ENCODE measurements at regions not wholly inside any gene's neighbourhood (a gene's known extent, or its start where the extent isn't known, plus 50 kb on each side); places are given as distances from the start of the nearest gene placed in this dataset.
"Not testable (repeated sequence)": the region's sequence is repeated elsewhere in the genome, so short reads cannot be mapped to it uniquely, and the experiment has no call there.

- DNase-seq (ENCODE audit: low spot score), result no peak
Observed at GRCh38 chr10:45118929-45119328, 118.2 kb downstream of the ZNF22 start.

GRCh38 chr10:45122180-45122860, 121.6 kb downstream of the ZNF22 start:
- not testable (repeated sequence) for DNase-seq (ENCODE audit: low spot score)

GRCh38 chr10:45135443-45136198, 134.9 kb downstream of the ZNF22 start:
- DNase-seq (ENCODE audit: low spot score), result no peak

DNA sequence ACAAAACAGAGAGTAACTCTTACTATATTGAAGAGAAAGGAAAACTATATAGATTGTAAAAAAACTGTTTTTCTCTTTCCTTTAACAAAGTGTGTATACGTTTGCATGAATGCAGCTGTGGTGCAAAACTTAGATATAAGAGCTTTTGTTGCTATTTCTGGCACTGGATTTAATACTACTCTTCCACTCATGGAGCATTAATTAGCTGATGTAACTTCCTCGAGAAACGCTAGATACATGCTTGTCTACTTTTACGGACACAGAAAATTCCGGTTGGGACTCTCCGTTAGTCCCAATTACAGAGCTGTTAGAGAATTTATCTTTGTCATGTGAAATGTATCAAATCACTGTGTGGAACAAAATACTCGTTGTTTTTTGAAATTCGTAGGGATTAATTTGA, 135.5 kb downstream of the ZNF22 start:
- no peak for DNase-seq (ENCODE audit: low spot score)

GRCh38 chr10:45144326-45145070, 143.8 kb downstream of the ZNF22 start:
- DNase-seq (ENCODE audit: low spot score), result no peak

GRCh38 chr10:45145143-45145542, 144.4 kb downstream of the ZNF22 start:
- DNase-seq (ENCODE audit: low spot score), result not testable (repeated sequence)

DNA sequence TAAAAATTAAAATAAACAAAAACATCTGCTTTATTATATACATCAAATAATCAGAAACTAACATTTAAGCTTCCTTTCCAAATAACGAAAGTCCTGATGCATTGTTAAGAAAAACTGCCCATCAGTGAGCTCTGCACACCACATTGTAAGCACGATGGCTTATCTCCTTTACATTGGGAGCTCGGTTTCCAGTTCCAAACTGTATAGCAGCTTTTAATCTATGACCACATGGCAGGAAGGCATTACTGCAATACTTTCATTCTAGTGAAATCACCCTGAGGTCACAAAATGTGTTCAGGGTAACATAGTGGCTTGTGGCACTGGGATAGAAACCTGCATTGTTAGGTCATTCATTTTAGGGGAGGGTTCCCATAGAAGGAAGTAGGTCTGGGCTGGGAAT, 146.3 kb downstream of the ZNF22 start:
- DNase-seq (ENCODE audit: low spot score), result no peak

GRCh38 chr10:45150997-45151396, 150.3 kb downstream of the ZNF22 start:
- no peak for DNase-seq (ENCODE audit: low spot score)

DNA sequence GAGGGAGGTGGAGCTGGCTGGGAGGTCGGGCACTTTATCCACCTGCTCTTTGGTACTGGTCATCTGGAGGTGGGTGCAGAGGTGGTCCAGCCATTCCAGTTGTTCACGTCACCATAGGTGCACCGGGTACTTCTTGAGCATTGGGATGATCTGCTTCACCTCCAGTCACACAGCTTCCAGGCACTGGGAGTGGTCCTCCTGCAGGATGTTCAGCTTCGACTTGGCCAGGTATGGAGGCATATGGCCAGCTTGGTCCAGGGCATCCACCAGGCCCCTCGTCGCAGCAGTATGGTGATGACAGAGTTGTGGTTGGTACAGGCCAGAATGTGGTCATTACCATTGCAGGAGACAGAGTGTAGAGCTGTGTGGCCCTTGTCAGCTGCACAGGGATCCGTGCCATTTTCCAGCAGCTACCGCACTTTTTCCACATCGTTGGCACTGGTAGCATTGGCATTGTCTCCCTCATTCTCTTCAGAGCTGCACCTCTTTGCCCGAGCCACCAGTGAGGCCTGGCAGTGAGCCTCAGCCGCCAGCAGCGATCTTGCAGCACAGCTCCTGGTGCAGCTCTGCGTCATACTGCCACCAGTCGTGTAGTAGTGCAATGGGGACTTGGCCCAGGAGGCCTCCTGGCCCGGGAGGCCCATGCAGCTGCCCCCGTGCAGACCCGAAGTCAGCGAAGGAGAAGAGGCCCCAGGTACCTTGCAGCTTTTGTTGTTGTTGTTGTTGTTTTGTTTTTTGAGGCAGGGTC, 150.9 kb downstream of the ZNF22 start:
- peak; percentile 2 for DNase-seq (ENCODE audit: low spot score)

GRCh38 chr10:45152726-45153125, 152.0 kb downstream of the ZNF22 start:
- no peak for DNase-seq (ENCODE audit: low spot score)

DNA sequence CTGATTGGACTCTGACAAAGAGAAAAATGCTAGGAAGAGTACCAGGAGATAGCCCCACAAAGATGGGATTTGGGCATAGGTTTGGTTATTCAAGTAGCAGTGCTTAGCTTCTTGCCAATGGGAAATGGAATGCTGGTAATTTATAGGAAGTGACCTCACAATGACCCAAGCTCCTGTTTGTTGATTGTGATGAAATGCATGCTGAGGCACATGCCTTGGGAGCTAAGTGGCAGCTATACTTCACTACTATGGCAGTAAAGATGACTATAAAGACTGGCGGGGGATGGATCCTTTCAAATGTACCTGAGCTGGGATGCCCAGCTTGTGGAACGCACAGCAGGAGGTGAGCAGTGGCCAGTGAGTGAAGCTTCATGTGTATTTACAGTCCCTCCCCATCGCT, 153.8 kb downstream of the ZNF22 start:
- no peak for DNase-seq (ENCODE audit: low spot score)

GRCh38 chr10:45155784-45156183, 155.1 kb downstream of the ZNF22 start:
- peak; percentile 12 for DNase-seq (ENCODE audit: low spot score)

GRCh38 chr10:45160271-45160670, 155.1 kb downstream of the OR13A1 start:
- no peak for DNase-seq (ENCODE audit: low spot score)

GRCh38 chr10:45163315-45163975, 152.0 kb downstream of the OR13A1 start:
- no peak for DNase-seq (ENCODE audit: low spot score)

GRCh38 chr10:45175520-45176118, 139.8 kb downstream of the OR13A1 start:
- DNase-seq (ENCODE audit: low spot score), result not testable (repeated sequence)

DNA sequence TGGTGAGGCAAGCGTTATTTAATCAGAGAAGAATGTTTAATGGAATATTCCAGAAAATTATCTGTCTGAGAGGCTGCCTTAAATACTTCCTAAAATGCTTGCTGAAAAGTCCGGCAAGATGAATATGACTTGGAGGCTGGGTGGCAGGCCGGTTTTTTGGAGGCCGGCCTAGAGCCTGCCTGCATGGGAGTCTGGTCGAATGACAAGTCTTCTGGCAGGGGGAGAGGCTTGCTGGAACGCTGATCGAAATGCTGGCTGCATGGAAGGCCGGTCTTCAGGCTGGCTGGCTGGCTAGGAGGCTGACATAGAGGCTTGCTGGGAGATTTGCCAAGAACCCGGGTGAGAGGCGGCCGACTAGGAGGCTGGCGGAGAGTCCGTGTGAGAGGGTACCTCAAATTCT, 135.7 kb downstream of the OR13A1 start:
- DNase-seq (ENCODE audit: low spot score), result no peak

DNA sequence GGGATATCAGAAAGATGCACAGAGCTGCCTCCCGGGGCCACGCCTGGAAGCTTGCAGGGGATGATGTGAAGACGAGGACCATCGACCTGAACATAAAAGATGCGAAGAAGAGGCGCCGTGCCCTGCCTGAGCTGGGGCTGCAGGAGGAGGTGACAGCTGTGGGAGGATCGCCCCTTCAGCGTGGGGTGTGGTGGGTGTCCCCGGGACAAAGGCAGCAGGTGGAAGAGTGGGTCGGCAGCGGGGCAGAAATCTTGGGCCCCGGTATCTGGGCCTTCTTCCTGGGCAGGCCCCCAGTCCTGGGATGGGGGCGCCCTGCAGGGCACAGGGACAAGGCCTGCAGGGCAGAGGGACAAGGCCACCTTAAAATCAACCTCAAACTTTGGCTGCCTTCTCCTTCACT, 134.9 kb downstream of the OR13A1 start:
- no peak for DNase-seq (ENCODE audit: low spot score)

- DNase-seq (ENCODE audit: low spot score), result no peak
Observed at GRCh38 chr10:45180946-45181875, 134.2 kb downstream of the OR13A1 start.

DNA sequence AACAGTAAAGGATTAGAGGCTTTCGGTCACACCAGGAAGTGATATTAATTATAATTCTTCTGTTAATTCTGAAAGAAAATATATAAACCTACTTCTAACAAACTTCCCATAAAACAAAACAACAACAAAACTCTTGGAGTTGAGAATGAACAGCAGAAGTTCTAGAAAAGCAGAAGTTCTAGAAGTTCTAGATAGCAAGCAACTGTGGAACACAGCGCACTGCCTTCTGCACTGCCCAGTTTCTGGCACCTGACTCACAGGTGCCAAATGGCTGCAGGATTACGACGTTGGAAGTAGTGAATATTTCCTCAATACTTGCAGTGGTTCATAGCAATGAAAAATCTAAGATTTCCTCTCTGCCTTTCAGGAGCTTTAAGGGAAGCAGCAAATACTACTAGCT, 132.2 kb downstream of the OR13A1 start:
- no peak for DNase-seq (ENCODE audit: low spot score)

GRCh38 chr10:45197816-45198485, 117.5 kb downstream of the OR13A1 start:
- no peak for DNase-seq (ENCODE audit: low spot score)
